HG03432 (cell line): ENCODE measurements at regions not wholly inside any gene's neighbourhood (a gene's known extent, or its start where the extent isn't known, plus 50 kb on each side); places are given as distances from the start of the nearest gene placed in this dataset.
A peak's percentile ranks its signal among the peaks of the same experiment; 100 is the strongest.
"Not testable (repeated sequence)": the region's sequence is repeated elsewhere in the genome, so short reads cannot be mapped to it uniquely, and the experiment has no call there.

Experiments
- ATAC-seq: cut with Tn5 transposase; IDR thresholded peaks from one replicate; pipeline ENCODE4 v1.9.1; 2021; ENCODE audit warnings: mild to moderate bottlenecking, moderate library complexity; ENCODE audit not compliant: unreplicated experiment

- ATAC-seq, result no peak
Observed at GRCh38 chr1:79945391-79945790, 938.9 kb upstream of the ADGRL4 start.

GRCh38 chr1:79929356-79929755 is 922.8 kb upstream of the ADGRL4 start:
- ATAC-seq, result no peak

GRCh38 chr1:79928901-79929300 is 922.4 kb upstream of the ADGRL4 start:
- no peak for ATAC-seq

- ATAC-seq, result no peak
Observed at GRCh38 chr1:79920960-79921669, 914.6 kb upstream of the ADGRL4 start.

GRCh38 chr1:79914896-79915295 is 908.4 kb upstream of the ADGRL4 start:
- ATAC-seq, result no peak

GRCh38 chr1:79912813-79913212 is 906.3 kb upstream of the ADGRL4 start:
- no peak for ATAC-seq

- no peak for ATAC-seq
Observed at GRCh38 chr1:79903321-79903720, 896.8 kb upstream of the ADGRL4 start.

GRCh38 chr1:79902418-79902817 is 895.9 kb upstream of the ADGRL4 start:
- ATAC-seq, result no peak

GRCh38 chr1:79899914-79900313 is 893.4 kb upstream of the ADGRL4 start:
- no peak for ATAC-seq

GRCh38 chr1:79896140-79896539 is 889.6 kb upstream of the ADGRL4 start:
- no peak for ATAC-seq

- ATAC-seq, result no peak
Observed at GRCh38 chr1:79895573-79895972, 889.0 kb upstream of the ADGRL4 start.

GRCh38 chr1:79894129-79894528 is 887.6 kb upstream of the ADGRL4 start:
- ATAC-seq, result not testable (repeated sequence)

GRCh38 chr1:79887059-79887458 is 880.5 kb upstream of the ADGRL4 start:
- ATAC-seq, result no peak

- no peak for ATAC-seq
Observed at GRCh38 chr1:79885101-79885500, 878.6 kb upstream of the ADGRL4 start.

GRCh38 chr1:79877086-79877485 is 870.6 kb upstream of the ADGRL4 start:
- ATAC-seq, result no peak

- no peak for ATAC-seq
Observed at GRCh38 chr1:79875187-79875586, 868.7 kb upstream of the ADGRL4 start.

- no peak for ATAC-seq
Observed at GRCh38 chr1:79874289-79874688, 867.8 kb upstream of the ADGRL4 start.

GRCh38 chr1:79859212-79859948 is 852.9 kb upstream of the ADGRL4 start:
- no peak for ATAC-seq

GRCh38 chr1:79852004-79852403 is 845.5 kb upstream of the ADGRL4 start:
- ATAC-seq, result no peak

- no peak for ATAC-seq
Observed at GRCh38 chr1:79849388-79849787, 842.9 kb upstream of the ADGRL4 start.

- ATAC-seq, result no peak
Observed at GRCh38 chr1:79848316-79848715, 841.8 kb upstream of the ADGRL4 start.

- peak; percentile 75 for ATAC-seq
Observed at GRCh38 chr1:79847700-79848099, 841.2 kb upstream of the ADGRL4 start.
